ENCODE measurements at regions not wholly inside any gene's neighbourhood (a gene's known extent, or its start where the extent isn't known, plus 50 kb on each side); places are given as distances from the start of the nearest gene placed in this dataset.

GRCh38 chr3:118707991-118708390, 326.7 kb downstream of the IGSF11 start:
- TF ChIP-seq CTCF (IDR thresholded peaks at IDR 0.05 in 8 of 11, conservative IDR thresholded peaks at IDR 0.05 in 3 of 11) = no peak
- no peak for TF ChIP-seq POLR2AphosphoS5 (IDR thresholded peaks at IDR 0.05)
- no peak for TF ChIP-seq POLR2A (IDR thresholded peaks at IDR 0.05)

All from spleen (tissue), 7 donors.